ENCODE measurements at regions not wholly inside any gene's neighbourhood (a gene's known extent, or its start where the extent isn't known, plus 50 kb on each side); places are given as distances from the start of the nearest gene placed in this dataset.

DNA sequence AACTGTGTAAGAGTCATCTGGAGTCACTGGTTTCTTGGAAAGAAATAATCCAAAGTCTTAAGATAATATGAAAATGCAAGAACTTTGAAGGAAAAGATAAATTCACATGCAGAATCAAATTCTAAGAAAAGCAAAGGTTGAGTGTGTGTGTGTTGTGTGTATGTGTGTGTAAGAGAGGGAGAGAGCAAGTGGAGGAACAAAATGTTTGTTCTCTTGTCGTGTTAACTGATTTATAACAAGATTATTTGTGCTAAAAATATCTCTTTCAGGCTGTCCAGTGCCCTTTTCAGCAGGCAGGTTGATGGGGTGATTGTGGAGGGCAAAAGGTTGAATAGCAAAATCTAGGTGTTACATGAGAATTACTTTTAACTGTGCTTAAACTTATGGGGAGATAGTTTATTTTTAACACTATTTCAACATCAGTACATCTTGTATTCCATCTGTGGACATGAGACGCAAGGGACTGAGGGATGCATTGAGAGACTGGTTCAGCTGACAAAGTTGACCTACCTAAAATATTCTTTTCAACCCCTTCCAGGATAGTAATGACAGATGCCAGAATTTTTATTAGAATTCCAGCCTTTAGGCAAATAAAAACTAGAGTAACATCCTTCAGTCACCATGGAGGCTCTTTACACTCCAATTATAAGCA, 342.4 kb upstream of the CD180 start:
- no peak for DNase-seq

DNA sequence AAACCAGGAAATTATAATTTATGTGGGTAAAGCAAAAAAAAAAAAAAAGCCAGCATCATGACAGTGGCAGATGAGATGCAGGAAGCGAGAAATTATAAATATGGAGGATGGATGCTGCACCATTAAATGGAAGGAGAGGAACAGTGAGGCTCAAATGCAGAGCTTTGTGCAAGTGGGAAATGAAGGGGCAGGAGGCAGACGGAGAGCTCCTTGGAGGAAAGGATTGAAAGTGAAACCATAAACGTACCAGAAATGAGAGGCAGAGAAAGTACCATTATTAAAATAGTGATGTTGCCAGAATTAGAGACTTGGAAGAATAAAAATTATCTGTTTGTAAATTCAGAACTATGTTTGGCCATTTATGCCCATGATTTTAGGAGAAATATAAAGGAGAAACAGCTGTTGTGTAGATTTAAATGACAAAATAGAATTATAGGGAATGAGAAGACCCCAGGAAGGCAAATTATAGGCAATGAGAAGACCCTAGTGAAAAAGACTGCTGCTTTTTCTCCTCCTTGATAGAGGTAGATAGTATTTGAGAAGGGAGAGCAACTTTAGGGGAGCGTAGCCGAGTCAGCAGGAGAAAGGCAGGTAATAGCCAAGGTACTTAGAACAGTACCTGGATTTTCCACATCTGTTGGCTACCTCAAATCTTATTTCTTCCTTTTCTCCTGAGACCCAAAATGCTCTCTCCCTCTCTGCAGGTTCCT, 341.0 kb upstream of the CD180 start:
- no peak for DNase-seq

DNA sequence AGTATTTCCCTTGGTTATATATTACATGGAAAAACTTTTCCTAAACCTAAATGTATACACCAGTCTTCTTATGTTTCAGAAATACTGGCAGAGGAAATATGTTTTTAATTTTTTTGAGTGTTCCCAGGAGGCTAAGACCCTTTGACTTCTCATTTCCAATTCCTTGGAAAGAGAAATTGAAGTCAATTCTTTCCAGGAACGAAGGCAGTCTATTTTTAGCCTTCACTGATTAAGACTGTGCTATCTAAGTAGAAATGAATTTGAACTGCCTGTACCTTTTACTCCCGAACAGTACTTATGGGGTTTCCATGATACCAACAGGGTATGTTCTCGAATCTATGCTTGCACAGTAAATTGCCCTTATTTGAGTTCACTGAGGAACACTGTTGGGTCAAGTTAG, 340.3 kb upstream of the CD180 start:
- DNase-seq = no peak

GRCh38 chr5:67530609-67531255, 334.1 kb upstream of the CD180 start:
- DNase-seq = peak; percentile 33

GRCh38 chr5:67528953-67529352, 332.4 kb upstream of the CD180 start:
- DNase-seq = no peak

GRCh38 chr5:67526793-67527192, 330.2 kb upstream of the CD180 start:
- DNase-seq = no peak

GRCh38 chr5:67520161-67520908, 323.7 kb upstream of the CD180 start:
- no peak for DNase-seq

- no peak for DNase-seq
These were observed 321.6 kb upstream of the CD180 start for GRCh38 chr5:67518227-67518626.

GRCh38 chr5:67516948-67517565, 320.5 kb upstream of the CD180 start:
- DNase-seq = peak; percentile 27

GRCh38 chr5:67515762-67516161, 319.2 kb upstream of the CD180 start:
- no peak for DNase-seq

DNA sequence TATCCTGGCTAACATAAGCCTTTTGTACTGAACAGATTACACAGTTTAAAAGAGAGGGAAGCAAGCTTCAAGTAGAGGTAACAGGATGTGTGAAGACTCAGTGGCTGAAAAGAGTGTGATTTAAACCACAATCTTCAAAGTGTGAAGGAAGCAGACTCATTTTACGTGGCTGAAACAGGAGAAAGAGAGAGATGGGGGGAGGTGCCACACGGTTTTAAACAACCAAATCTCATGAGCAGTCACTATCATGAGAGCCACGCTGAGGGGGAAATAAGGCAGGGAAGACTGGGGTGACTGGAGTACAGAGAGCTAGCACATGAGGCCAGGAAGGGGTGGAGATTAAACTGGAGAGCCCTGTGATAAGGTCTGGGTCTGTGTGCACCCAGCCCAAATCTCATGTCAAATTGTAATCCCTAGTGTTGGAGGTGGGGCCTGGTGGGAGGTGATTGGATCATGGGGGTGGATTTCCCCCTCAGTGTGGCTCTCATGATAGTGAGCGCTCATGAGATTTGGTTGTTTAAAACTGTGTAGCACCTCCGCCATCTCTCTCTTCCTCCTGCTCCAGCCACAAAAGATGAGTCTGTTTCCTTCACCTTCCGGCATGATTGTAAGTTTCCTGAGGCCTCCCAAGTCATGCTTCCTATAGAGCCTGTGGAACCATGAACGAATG, 318.6 kb upstream of the CD180 start:
- DNase-seq = no peak

- DNase-seq = no peak
These were observed 316.2 kb upstream of the CD180 start for GRCh38 chr5:67512758-67513157.

DNA sequence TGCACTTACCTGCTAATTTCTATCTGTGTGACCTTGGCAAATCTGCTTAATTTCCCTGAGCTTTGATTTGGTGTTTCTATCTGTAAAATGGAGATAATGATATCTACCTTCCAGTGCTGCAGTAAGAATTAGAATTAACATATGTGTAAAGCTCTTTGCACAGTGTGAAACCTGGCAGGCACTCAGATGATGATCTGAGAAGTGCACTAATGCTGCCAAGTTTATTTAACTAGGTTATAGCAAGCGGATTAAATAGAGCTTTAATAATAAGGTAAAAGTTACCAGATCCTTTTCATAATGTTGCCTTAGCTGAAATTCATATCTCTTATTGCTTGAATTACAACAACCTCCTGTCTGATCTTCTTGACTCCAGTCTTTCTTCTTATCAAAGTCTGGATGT, 315.3 kb upstream of the CD180 start:
- no peak for DNase-seq

GRCh38 chr5:67510204-67510603, 313.6 kb upstream of the CD180 start:
- DNase-seq = no peak

DNA sequence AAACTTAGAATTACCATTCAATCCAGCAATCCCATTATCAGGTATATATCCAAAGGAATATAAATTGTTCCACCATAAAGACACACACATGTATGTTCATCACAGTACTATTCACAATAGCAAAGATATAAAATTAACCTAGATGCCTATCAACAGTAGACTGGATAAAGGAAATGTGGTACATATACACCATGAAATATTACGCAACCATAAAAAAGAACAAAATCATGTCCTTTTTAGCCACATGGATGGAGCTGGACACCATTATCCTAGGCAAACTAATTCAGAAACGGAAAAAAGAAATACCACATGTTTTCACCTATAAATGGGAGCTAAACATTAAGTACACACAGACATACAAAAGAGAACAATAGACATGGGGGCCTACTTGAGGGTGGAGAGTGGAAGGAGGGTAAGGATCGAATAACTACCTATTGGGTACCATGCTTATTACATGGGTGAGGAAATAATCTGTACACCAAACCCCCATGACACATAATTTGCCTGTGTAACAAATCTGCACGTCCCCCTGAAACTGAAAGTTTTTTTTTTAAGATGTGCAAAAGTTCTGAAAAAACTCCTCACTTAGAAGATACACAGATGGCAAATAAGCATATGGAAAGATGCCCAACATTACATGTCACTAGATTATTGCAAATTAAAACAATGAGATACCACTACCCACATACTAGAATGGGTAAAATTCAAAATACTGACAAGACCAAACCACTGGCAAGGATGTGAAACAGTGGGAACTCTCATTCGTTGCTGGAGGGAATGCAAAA, 313.0 kb upstream of the CD180 start:
- no peak for DNase-seq

DNA sequence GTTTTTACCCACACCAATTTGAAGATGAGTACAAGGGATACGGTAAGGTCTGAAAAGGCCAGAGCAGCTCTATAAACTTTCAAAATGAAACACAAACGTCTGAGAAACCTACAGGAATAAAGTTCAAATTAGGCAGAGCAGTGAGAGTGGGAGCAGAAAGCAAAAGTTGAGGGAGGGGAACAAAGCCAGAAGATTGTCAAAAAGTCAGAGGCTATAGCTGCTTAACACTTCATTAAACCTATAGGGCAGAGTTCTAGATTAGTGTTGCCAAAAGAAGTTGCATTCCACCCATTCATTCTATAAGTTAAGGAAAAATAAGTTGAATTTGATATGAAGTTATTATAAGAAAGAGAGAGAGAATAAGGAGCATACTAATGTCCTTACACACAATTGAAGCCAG, 309.6 kb upstream of the CD180 start:
- DNase-seq = no peak

DNA sequence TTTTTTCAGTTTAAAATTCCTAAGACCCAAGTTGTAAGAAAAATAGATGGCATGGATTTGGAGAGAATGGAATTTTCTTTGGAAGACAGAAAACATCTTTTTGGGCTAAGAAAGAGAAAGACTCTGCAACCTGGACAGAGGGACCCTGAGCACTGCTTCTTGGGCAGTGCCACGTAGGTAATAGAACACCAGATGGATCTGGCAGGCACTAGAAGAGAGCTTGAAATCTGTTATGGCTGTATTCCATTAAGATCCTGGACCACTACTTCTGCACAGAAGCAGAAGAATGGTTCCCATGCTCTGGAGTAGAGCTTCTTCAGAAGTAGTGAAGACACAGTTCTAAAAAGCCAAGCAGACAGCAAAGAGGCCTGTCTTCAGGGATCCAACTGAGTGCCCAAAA, 306.4 kb upstream of the CD180 start:
- DNase-seq = no peak

- no peak for DNase-seq
These were observed 299.5 kb upstream of the CD180 start for GRCh38 chr5:67496051-67496450.

DNA sequence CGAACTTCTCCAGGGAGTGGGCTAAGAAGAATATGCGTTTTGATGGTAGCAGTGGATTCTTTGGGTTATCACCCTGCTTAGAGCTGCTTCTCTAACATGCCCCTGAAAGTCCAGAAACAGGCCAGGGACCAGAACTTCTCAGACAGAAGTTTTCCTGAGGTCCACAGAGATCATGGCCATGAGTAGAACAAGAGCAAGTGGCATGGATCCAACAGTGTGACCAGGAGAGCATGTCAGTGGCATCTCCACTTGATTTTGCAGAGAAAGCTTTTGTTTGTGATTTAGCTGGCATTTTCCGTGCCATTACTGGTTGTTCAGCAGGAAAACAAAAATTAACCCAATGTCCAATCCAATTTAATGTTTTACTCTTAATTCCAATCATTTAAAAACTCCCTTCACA, 298.5 kb upstream of the CD180 start:
- DNase-seq = no peak

GRCh38 chr5:67494186-67494855, 297.7 kb upstream of the CD180 start:
- DNase-seq = peak; percentile 74

DNA sequence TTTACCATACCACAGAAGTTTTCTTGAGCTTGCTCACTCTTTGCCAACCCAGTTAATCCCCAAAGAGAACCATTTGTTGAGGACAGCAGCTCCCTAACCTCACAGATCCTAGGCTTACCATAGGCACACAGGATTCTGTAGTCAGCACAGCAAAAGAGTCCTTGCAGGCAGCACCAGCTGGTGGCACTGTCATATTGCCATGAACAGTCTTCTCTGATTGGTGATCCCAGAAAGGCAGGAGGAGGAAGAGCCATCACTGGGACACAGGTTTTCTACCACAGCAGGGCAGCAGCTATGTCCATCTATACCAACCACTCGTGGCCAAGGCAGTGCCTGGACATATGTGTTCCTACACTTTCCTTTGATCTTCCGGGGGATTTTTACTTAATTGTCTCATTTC, 297.1 kb upstream of the CD180 start:
- DNase-seq = peak; percentile 61

Data from femur (tissue), 1 donor.